B cell (primary cell): ENCODE measurements at regions not wholly inside any gene's neighbourhood (a gene's known extent, or its start where the extent isn't known, plus 50 kb on each side); places are given as distances from the start of the nearest gene placed in this dataset.

ENCODE experiments used
- CTCF ChIP-seq: fragments of 200-600 bp; IDR thresholded peaks from one replicate; pipeline ENCODE4 v1.8.0; 2022; ENCODE audit warnings: antibody characterized with exemption, mild to moderate bottlenecking
- EZH2 ChIP-seq: IDR thresholded peaks from 2 replicates; pipeline ENCODE4 v1.6.1; 2012; ENCODE audit warnings: borderline replicate concordance, low read depth, mild to moderate bottlenecking, moderate library complexity, low read length; ENCODE audit not compliant: insufficient read depth, poor library complexity, severe bottlenecking

- TF ChIP-seq CTCF: no peak
- no peak for TF ChIP-seq EZH2
These were observed 356.0 kb downstream of the HDGFL1 start for GRCh38 chr6:22925304-22925835.
